IPS-NIHi11 (cell line): ENCODE measurements at regions not wholly inside any gene's neighbourhood (a gene's known extent, or its start where the extent isn't known, plus 50 kb on each side); places are given as distances from the start of the nearest gene placed in this dataset.
"Not testable (repeated sequence)": the region's sequence is repeated elsewhere in the genome, so short reads cannot be mapped to it uniquely, and the experiment has no call there.

Experiments
- DNase-seq: peaks from one replicate; pipeline ENCODE4 v3.0.0; 2012; ENCODE audit warnings: mixed read lengths, low spot score

- no peak for DNase-seq
Observed at GRCh38 chr14:76264384-76264783, 111.6 kb upstream of the ESRRB start.

- peak; percentile 89 for DNase-seq
Observed at GRCh38 chr14:76267322-76268046, 108.5 kb upstream of the ESRRB start.

GRCh38 chr14:76268047-76268431 is 107.9 kb upstream of the ESRRB start:
- DNase-seq, result no peak

GRCh38 chr14:76268700-76269099 is 107.2 kb upstream of the ESRRB start:
- no peak for DNase-seq

- DNase-seq, result no peak
Observed at GRCh38 chr14:76271041-76271755, 104.7 kb upstream of the ESRRB start.

DNA sequence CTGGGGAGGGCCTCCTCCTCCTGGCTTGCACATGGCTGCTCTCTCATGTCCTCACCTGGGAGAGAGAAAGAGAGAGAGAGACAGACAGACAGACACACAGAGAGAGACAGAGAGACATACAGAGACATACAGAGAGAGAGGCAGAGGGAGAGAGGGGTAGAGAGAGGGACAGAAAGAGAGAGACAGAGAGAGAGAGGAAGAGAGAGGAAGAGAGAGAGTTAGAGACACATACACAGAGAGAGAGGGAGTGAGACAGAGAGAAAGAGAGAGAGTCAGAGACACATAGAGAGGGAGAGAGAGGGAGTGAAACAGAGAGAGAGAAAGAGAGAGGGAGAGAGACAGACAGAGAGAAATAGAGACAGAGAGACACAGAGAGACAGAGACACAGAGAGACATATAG is 103.6 kb upstream of the ESRRB start:
- no peak for DNase-seq

DNA sequence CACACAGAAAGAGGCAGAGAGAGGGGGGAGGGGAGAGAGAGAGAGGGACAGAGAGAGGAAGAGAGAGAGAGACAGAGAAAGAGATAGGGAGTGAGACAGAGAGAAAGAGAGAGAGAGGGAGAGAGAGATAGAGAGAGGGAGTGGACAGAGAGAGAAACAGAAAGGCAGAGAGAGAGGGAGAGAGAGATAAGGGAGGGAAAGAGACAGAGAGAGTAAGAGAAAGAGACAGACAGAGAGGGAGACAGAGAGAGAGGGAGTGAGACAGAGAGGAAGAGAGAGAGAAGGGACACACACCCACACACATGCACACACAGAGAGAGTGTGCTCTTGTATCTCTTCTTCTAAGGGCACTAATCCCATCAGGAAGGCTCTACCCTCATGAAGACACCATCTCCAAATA is 103.2 kb upstream of the ESRRB start:
- DNase-seq, result no peak

DNA sequence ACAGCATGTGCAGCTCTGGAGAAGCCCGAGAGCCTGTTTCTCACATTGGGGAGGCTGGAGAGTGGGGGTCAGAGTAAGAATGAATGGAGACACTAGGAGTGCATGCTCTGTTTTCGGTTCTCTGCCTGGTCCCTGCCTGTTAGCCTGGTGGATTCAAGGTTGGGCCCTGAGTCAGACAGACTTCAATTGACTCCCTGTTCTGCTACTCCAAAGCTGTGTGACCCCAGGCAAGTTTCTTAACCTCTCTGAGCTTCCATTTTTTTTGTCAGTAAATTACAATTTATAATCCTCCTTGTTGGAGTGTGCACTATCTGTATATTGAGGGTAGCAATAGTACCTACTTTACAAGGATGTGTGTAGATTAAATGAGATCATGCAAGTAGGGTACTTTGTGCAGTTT is 102.6 kb upstream of the ESRRB start:
- DNase-seq, result no peak

DNA sequence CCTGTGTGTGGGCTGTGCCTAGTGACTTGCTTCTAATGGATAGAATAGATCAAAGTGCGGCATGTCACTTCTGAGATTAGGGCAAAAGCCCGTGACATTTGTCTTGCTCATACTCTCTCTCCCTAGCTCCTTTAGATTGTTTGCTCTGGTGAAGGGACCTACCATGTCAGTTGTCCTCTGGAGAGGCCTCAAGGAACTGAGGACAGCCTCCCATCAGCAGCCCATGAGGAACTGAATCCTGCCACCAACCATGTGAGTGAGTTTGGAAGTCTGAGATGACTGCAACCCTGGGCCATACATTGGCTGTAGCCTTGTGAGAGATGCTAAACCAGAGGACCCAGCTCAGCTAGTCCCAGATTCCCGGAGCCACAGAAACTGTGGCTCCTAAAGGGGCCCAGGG is 101.6 kb upstream of the ESRRB start:
- no peak for DNase-seq

DNA sequence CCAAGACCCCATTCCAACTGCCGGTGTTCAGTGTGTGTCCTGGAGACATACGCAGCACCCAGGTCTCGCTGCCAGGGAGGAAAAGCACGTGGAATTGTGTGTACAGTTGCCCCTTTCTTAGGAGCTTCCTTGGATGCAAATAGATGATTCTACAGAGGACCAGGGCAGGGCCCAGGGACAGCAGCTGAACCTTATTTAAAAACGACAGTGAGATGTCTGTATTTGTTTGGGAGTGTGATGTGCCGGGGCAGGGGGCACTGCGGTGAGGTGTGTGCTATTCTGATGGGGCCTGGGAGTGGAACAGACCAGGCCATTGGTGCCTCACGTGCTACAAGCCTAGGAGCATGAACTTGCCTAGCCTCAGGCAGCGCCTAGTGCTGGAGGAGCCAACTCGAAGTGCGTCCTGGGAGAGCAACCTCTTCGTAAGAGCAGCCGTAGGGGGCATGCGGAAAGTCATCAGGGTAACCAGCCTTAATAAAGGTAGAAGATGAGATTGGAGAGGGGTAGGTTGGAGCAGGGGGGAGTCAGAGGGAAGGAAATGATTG is 98.3 kb upstream of the ESRRB start:
- DNase-seq, result no peak

DNA sequence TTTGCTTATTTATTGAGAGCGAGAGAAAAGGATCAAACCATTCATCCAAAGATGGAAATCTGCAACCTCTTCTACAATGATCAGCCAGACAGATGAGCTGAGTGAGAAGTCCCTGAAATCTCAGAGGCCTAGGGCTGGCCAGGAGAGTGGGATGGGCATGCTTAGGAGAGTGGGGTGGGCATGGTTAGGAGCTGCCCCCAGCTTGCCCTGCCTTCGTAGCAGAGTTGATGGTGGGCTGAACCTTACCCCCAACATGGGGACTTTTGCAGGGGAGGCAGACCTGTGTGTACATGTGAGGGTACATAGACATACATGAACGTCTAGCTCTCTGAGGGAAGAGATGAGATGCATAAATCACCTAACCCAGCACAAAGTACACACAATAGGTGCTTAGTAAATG is 95.7 kb upstream of the ESRRB start:
- DNase-seq, result no peak

- DNase-seq, result no peak
Observed at GRCh38 chr14:76282581-76282980, 93.4 kb upstream of the ESRRB start.

DNA sequence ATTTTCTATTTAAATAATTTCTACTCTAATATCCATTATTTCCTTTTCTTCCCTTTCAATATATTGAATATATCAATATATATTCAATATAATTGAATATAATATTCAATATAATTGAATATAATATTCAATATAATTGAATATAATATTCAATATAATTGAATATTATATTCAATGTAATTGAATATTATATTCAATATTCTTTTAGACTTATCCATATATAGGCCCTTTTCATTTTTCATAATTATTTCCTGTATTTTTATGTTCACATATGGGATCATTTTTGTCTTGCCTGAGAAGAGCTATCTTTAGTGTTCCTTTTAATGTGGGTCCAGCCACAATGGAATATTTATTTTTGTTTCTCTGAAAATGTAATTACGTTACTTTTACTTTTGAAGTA is 88.9 kb upstream of the ESRRB start:
- no peak for DNase-seq

DNA sequence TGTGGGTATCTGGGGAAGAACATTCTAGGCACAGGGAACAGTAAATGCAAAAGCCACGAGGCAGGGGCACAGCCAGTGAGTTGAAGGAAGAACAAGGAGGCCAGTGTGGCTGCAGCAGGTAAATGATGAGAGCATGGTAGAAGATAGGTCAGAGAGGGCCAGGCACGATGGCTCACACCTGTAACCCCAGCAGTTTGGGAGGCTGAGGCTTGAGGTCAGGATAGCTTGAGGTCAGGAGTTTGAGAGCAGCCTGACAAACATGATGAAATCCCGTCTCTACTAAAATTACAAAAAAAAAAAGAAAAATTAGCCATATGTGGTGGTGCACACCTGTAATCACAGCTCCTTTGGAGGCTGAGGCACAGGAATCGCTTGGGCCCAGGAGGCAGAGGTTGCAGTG is 86.7 kb upstream of the ESRRB start:
- no peak for DNase-seq

DNA sequence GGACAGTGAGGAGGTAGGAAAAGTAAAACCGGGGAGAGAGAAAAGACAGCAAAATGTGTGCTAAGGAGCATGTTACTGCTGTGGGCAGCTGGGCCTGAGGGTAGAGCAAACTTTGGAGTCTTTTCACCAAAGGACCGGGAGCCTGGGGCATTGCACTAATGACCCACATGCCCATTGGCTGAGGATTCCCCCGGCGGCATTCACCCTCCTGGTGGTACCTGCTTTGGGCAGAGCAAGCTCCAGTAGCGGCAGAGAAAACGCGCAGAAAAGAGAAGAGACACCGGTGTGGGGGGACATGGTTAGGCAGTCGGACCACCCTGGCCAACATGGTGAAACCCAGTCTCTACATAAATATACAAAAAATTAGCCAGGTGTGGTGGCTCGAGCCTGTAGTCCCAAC is 83.4 kb upstream of the ESRRB start:
- no peak for DNase-seq

DNA sequence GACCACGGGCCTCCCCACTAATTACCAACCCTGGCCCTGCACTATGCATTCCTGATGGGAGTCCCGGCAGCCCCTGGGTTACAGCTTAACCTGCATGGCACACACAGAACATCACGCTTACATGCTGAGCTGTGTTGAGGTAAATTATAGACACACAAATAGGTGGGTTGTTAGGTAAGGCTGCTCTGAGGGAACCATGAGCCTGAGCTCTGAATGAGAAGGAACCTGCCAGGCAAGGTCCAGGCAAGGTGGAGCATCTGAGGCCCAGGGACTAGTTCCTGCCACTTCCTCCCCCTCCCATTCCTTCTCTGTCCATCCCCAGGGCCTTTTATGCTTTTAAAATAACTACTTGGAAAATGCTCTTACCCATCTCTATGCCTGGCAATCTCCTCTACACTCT is 82.7 kb upstream of the ESRRB start:
- no peak for DNase-seq

- no peak for DNase-seq
Observed at GRCh38 chr14:76293923-76294322, 82.0 kb upstream of the ESRRB start.

- no peak for DNase-seq
Observed at GRCh38 chr14:76294876-76295275, 81.1 kb upstream of the ESRRB start.

DNA sequence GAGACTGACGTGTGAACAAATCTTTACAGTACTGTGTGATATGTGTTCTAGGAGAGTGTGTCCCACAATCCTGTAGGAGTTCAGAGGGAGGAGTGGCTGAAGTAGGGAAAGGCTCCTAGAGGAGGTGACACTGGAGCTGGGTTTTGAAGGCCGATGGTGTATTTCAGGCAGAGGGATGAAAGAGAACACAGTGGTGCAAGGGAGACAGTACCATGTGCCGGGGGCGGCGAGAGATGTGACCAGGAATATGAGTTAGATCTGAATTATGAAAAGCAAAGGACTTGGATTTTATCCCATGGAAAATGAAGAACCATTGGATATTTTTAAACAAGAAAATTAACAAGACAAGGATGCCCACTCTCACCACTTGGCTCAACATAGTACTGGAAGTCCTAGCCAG is 77.0 kb upstream of the ESRRB start:
- no peak for DNase-seq

DNA sequence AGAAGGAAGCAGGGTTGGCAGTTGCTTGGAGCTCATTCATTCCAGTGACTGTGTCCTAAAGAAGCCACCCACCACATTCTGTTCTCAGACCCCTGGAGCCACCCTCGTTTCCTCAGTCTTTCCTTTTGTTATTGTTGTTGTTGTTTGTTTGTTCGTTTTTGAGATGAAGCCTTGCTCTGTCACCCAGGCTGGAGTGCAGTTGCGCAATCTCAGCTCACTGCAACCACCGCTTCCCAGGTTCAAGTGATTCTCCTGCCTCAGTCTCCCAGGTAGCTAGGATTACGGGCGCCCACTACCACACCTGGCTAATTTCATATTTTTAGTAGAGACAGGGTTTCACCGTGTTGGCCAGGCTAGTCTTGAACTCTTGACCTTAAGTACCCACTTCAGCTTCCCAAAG is 72.7 kb upstream of the ESRRB start:
- not testable (repeated sequence) for DNase-seq

DNA sequence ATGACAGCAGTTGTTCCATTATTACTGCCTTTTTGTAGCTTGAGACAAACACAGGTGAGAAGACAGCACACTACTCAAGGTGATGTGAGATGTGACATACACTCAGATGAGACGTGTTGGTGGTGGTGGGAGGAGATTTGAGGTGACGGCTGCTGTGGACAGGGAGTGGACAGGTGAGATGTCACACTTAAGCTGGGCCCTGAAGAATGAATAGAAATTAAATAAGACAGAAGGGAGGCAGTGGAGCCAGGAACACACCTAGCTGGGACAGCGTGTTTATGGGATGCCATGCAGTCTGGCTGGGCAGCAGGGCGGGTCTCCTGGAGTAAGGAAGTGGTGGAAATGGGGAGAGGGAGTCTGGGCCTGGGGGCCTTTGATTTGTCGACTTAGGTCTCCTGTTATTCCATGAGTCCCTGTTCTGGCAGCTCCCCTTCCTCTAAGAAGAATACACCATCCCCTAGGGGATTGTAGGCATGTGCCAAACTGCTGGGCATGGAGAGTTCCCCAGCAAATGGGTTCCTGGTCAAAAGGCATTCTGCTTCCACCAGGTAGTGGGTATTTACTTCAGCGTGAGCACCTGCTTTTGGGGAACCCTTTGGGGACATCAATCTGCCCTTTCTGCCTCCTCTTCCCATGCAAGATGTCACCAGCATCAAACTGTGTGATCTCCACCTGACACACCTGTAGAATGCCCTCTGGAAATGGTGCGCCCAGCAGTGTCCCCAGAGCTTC is 71.2 kb upstream of the ESRRB start:
- DNase-seq, result no peak

DNA sequence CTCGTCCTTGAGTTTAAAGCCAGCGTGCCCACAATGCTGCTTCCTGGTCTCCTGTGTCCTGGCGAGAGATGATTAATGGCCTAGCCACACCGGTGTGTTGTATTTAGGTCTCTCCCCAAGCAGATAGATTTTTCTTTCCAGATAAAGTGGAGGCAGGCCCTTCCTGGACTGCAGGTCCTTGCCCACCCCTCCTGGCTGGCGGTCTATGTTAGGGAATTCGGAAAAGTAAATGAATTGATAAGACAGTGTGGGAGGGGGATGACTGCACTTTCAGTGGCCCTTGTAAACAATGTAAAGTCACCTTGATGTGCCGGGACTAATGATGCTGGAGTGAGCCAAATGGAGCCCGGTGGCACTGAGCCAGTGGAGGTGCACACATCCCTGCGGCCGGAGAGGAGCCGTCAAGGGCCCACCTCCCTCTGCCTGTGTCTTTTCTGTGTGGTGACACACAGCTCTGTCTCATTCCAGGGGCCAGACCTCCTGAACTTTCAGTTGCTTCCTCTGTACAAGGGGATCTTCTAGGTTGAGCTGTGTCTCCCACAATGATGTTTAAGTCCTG is 70.6 kb upstream of the ESRRB start:
- DNase-seq, result no peak

DNA sequence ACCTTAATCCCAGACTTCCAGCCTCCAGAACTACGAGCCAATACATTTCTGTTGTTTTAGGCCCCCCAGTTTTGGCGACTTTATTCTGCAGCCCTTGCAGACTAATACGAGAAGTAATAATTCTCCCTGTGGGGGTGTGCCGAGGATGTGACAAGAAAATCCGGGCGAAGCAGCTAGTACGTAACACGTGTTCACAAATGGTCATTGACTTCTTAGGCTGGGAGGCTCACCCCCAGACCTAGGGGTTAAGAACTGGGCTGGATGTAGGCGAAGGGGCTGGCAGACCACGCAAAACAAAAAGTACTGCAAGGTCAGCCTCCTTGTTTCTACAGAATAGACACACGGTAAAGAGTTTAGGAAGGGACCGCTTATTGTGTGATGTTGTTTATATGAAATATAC is 69.8 kb upstream of the ESRRB start:
- no peak for DNase-seq
